Lower leg skin (tissue), 4 donors: ENCODE measurements at regions not wholly inside any gene's neighbourhood (a gene's known extent, or its start where the extent isn't known, plus 50 kb on each side); places are given as distances from the start of the nearest gene placed in this dataset.
"Not testable (repeated sequence)": the region's sequence is repeated elsewhere in the genome, so short reads cannot be mapped to it uniquely, and the experiment has no call there.

ENCODE experiments used
- DNase-seq, 2 donors: peaks; one replicate each; pipeline ENCODE4 v3.0.0-alpha.2; 2019; ENCODE audit warnings: low spot score in 2 of 2
- H3K4me3 ChIP-seq: fragments of 200-600 bp; sonication (generic); 2 replicates; pipeline ENCODE4 v1.5.1; 2017; ENCODE audit warnings: mild to moderate bottlenecking, low read depth; ENCODE audit not compliant: poor library complexity, severe bottlenecking
- POLR2A ChIP-seq, 2 donors: fragments of 450-650 bp; IDR thresholded peaks; one replicate each; pipeline ENCODE4 v1.6.1; 2016 to 2017; ENCODE audit warnings: antibody characterized with exemption in 2 of 2, mild to moderate bottlenecking in 1 of 2, moderate library complexity in 1 of 2
- WGBS, 2 donors: methylation state at CpG; one replicate each; pipeline ENCODE4 v1.1.5; 2018; 5-methylcytosine and 5-hydroxymethylcytosine counted together
- intact Hi-C: fragments of 100-400 bp; cut with DNase I; formaldehyde crosslinking; loops from one replicate; pipeline ENCODE4 v1.15.0; 2023; ENCODE audit warnings: low total_unique reads
- TF ChIP-seq, protein P1 (sequence below), 3 donors: fragments of 450-650 bp; IDR thresholded peaks; one replicate each; pipeline ENCODE4 v1.5.1; 2016; ENCODE audit warnings: antibody characterized with exemption in 3 of 3, mild to moderate bottlenecking in 3 of 3, moderate library complexity in 2 of 3

DNA sequence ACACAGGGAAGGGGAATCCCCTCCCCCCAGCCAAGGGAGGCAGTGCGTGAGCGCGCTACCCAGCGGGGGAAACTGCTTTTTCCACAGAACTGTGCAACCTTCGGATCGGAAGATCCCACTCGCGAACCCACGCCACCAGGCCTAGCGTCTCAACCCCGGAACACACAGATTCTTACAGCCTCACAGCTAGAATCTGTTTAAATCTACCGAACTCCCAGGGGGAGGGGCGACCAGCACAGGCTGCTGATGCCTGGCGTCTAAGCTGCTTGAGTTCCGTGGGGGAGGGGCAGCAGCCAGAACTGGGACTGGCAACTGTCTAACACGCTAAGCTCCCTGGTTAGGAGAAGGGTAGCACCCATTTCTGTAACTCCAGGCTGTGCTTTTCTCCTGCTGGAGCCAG is 217.3 kb upstream of the TENT5A start:
- no peak for TF ChIP-seq POLR2A (IDR thresholded peaks at IDR 0.05)
- TF ChIP-seq, protein P1, sequence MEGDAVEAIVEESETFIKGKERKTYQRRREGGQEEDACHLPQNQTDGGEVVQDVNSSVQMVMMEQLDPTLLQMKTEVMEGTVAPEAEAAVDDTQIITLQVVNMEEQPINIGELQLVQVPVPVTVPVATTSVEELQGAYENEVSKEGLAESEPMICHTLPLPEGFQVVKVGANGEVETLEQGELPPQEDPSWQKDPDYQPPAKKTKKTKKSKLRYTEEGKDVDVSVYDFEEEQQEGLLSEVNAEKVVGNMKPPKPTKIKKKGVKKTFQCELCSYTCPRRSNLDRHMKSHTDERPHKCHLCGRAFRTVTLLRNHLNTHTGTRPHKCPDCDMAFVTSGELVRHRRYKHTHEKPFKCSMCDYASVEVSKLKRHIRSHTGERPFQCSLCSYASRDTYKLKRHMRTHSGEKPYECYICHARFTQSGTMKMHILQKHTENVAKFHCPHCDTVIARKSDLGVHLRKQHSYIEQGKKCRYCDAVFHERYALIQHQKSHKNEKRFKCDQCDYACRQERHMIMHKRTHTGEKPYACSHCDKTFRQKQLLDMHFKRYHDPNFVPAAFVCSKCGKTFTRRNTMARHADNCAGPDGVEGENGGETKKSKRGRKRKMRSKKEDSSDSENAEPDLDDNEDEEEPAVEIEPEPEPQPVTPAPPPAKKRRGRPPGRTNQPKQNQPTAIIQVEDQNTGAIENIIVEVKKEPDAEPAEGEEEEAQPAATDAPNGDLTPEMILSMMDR (IDR thresholded peaks at IDR 0.05), result no peak
- DNase-seq, result no peak
- intact Hi-C loops, result no loop called here
- WGBS, 2 donors, result 93 to 95% methylated on average over 16 of the region's 16 CpGs
- H3K4me3 ChIP-seq, result no peak overlapping the region

DNA sequence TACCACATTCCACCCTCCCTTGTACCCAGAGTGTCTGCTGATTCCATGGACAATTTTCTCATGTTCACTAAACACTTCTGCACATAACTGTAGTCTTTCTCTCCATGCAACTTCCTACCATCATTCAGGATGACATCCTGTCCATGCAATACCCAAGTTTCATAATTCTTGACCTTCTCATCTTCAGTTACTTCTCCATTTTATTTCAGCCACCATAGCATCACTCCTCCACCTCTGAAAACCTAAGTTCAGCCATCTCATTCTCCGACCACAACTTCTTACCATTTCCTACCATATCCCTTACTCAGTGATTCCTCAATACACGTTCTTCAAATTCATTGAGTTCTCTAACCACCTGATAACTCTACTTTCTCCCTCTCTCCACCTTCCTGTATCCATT is 216.5 kb upstream of the TENT5A start:
- intact Hi-C loops, result no loop called here
- H3K4me3 ChIP-seq, result no peak overlapping the region
- DNase-seq, result no peak
- 88 to 90% methylated on average over 2 of the region's 2 CpGs for WGBS, 2 donors
- TF ChIP-seq, protein P1 (IDR thresholded peaks at IDR 0.05), result no peak
- no peak for TF ChIP-seq POLR2A (IDR thresholded peaks at IDR 0.05)

DNA sequence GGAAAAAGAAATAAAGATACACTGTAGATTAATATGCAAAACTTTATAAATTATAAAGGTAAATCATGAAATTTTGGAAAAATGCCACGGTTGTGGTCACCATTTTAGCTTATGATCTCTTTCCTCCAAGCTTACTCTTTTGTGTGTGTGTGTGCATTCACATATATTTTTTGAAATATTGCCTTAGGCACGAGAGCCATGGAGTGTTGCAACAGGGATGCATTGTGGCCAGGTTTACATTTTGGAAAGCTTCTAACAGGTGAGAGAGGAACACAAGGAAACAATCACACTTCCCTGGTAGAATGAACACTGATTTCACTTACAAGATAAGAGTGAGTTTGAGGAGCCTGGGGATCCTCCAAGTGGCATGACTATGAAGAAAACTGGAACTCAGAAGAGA is 214.5 kb upstream of the TENT5A start:
- no peak overlapping the region for H3K4me3 ChIP-seq
- DNase-seq, result no peak
- TF ChIP-seq POLR2A (IDR thresholded peaks at IDR 0.05), result no peak
- TF ChIP-seq, protein P1 (IDR thresholded peaks at IDR 0.05), result no peak
- WGBS, 2 donors, result 60 to 61% methylated on average over 2 of the region's 2 CpGs
- intact Hi-C loops, result no loop called here

DNA sequence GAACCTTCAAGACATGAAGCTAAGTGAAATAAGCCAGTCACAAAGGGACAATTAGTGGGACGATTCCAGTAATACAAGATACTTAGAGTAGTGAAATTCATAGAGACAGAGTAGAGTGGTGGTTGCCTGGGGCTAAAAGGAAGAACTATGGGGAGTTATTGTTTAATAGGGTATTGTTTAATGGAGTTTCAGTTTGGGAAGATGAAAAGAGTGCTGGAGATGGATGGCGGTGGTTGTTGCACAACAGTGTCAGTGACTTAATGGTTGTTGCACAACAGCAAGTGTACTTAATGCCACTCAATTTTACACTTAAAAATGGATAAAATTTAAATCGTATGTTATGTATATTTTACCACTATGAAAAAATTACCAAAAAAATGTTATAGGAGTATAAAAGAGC is 209.7 kb upstream of the TENT5A start:
- no peak for TF ChIP-seq POLR2A (IDR thresholded peaks at IDR 0.05)
- TF ChIP-seq, protein P1 (IDR thresholded peaks at IDR 0.05), result no peak
- H3K4me3 ChIP-seq, result no peak overlapping the region
- DNase-seq, result no peak
- intact Hi-C loops, result no loop called here
- WGBS, 2 donors, result 73 to 83% methylated on average over 3 of the region's 3 CpGs

DNA sequence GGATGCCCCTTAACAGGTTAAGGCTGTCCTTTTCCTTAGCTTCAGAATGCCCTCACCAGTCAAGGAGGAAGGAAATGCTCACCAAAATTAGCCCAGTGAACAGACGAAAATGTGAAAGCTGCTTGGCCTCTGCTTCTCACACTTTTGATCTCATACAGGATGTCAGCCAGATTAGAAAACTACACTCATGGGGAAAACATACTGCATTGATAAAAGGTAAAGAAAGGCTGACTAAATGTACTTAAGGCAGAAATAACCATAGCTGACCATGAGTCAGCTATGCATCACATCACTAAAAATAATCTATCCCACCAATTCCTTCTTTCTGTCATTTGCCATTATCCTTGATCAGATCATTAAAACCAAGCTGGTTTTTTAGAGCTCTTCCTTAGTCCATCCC is 198.4 kb upstream of the TENT5A start:
- intact Hi-C loops, result no loop called here
- TF ChIP-seq, protein P1 (IDR thresholded peaks at IDR 0.05), result no peak
- WGBS, 2 donors, result 11 to 30% methylated on average over 1 of the region's 1 CpG
- no peak overlapping the region for H3K4me3 ChIP-seq
- no peak for DNase-seq

DNA sequence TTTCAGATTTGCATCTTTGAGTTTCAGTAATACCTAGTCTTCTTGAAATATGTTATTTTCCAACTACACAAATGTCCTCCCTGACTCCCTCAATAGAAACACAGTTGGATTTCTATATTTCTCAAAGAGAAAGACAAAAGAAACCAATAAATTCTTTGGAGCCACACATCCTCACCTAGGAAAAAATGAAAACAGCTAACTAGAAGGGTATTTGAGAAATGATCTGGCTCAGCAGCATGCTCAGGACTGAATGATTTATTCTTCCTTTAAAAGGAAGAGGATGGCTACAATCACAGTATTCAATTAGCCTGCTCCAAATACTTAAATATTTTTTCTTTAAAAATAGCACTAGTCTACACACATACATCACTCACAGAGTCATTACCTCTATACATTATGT is 196.4 kb upstream of the TENT5A start:
- intact Hi-C loops, result no loop called here
- no peak overlapping the region for H3K4me3 ChIP-seq
- TF ChIP-seq, protein P1 (IDR thresholded peaks at IDR 0.05), result no peak
- no peak for TF ChIP-seq POLR2A (IDR thresholded peaks at IDR 0.05)
- no peak for DNase-seq

DNA sequence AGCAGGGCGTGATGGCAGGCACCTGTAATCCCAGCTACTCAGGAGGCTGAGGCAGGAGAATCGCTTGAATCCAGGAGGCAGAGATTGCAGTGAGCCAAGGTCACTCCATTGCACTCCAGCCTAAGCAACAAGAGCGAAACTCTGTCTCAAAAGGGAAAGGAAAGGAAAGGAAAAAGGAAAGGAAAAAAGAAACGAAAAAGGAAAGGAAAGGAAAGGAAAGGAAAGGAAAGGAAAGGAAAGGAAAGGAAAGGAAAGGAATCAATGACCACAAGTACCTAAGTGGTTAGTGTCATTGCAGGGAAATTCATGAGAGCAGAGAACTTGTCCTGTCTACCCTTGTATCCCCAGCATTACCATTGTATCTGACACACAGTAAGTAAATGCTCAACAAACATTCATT is 195.7 kb upstream of the TENT5A start:
- 81 to 95% methylated on average over 4 of the region's 4 CpGs for WGBS, 2 donors
- intact Hi-C loops, DNase-seq, H3K4me3 ChIP-seq: not testable (repeated sequence)
